ENCODE measurements at regions not wholly inside any gene's neighbourhood (a gene's known extent, or its start where the extent isn't known, plus 50 kb on each side); places are given as distances from the start of the nearest gene placed in this dataset.

GRCh38 chr7:41581041-41581440 is 121.8 kb downstream of the INHBA start:
- TF ChIP-seq CTCF (conservative IDR thresholded peaks at IDR 0.05 in 1 of 2, IDR thresholded peaks at IDR 0.05 in 1 of 2; ENCODE audit: extremely low read depth in 1 of 2, insufficient read depth in 1 of 2, low read depth in 1 of 2, low read length in 2 of 2) (no peak), EZH2 (IDR thresholded peaks at IDR 0.05; ENCODE audit: borderline replicate concordance, low read length) (no peak)
